Transverse colon (tissue), 4 donors: ENCODE measurements at regions not wholly inside any gene's neighbourhood (a gene's known extent, or its start where the extent isn't known, plus 50 kb on each side); places are given as distances from the start of the nearest gene placed in this dataset.

Source experiments
- DNase-seq: peaks from one replicate; pipeline ENCODE4 v3.0.0-alpha.2; 2019
- H3K27ac ChIP-seq, 4 donors: fragments of 200-600 bp; sonication (generic); 2 replicates each; pipeline ENCODE4 v1.5.1; 2016 to 2018; ENCODE audit warnings: inconsistent platforms in 4 of 4
- H3K27me3 ChIP-seq: fragments of 200-600 bp; sonication (generic); 2 replicates; pipeline ENCODE4 v1.5.1; 2017; ENCODE audit warnings: inconsistent platforms
- H3K36me3 ChIP-seq, 4 donors: fragments of 200-600 bp; sonication (generic); 2 replicates each; pipeline ENCODE4 v1.5.1; 2017 to 2019; ENCODE audit warnings: inconsistent platforms in 4 of 4
- H3K4me1 ChIP-seq, 4 donors: fragments of 200-600 bp; sonication (generic); 2 replicates each; pipeline ENCODE4 v1.5.1; 2017 to 2020; ENCODE audit warnings: inconsistent platforms in 4 of 4
- H3K4me3 ChIP-seq, 4 donors: fragments of 200-600 bp; sonication (generic); 1 replicate in 1 of 4; 2 replicates in 3 of 4; pipeline versions ENCODE4 v1.5.1 to v1.6.1; 2017 to 2019; ENCODE audit warnings: inconsistent platforms in 4 of 4
- H3K9me3 ChIP-seq, 2 donors: fragments of 200-600 bp; sonication (generic); 2 replicates each; pipeline ENCODE4 v1.5.1; 2017 to 2019; ENCODE audit warnings: inconsistent platforms in 2 of 2
- EP300 ChIP-seq: sonication (generic); formaldehyde crosslinking; IDR thresholded peaks from one replicate; pipeline ENCODE4 v1.6.1; 2017; ENCODE audit warnings: antibody characterized with exemption, low read depth
- POLR2A ChIP-seq: fragments of 450-650 bp; IDR thresholded peaks from one replicate; pipeline ENCODE4 v1.6.1; 2016; ENCODE audit warnings: antibody characterized with exemption, mild to moderate bottlenecking, moderate library complexity
- POLR2AphosphoS5 ChIP-seq, 3 donors: sonication (generic); formaldehyde crosslinking; IDR thresholded peaks; one replicate each; pipeline ENCODE4 v1.6.1; 2016; ENCODE audit warnings: antibody characterized with exemption in 3 of 3
- WGBS, 2 donors: methylation state at CpG; one replicate each; pipeline ENCODE4 v1.1.5; 2018; ENCODE audit warnings: low coverage in 1 of 2; 5-methylcytosine and 5-hydroxymethylcytosine counted together
- in situ Hi-C, 4 donors: fragments of 200-750 bp; cut with MboI; loops; one replicate each; pipeline versions ENCODE4 v1.15.0 to v1.15.1; 2017; ENCODE audit warnings: low sequenced_read_pairs in 3 of 4, low pct_ligation_motif_present in 1 of 4, low pct_unique_long_range_greater_than_20kb in 1 of 4
- intact Hi-C: fragments of 100-400 bp; cut with DNase I; formaldehyde crosslinking; loops from one replicate; pipeline ENCODE4 v1.15.1; 2023; ENCODE audit warnings: low total_unique reads
- TF ChIP-seq, protein P1 (sequence below), 5 experiments: fragments of 200-600 bp in 3 of 5; fragments of 450-650 bp in 2 of 5; sonication (generic) in 3 of 5; IDR thresholded peaks; 1 replicate in 2 of 5; 2 replicates in 3 of 5; pipeline ENCODE4 v1.5.1; 2016 to 2017; ENCODE audit warnings: antibody characterized with exemption in 5 of 5, inconsistent platforms in 3 of 5, mild to moderate bottlenecking in 2 of 5, moderate library complexity in 1 of 5

DNA sequence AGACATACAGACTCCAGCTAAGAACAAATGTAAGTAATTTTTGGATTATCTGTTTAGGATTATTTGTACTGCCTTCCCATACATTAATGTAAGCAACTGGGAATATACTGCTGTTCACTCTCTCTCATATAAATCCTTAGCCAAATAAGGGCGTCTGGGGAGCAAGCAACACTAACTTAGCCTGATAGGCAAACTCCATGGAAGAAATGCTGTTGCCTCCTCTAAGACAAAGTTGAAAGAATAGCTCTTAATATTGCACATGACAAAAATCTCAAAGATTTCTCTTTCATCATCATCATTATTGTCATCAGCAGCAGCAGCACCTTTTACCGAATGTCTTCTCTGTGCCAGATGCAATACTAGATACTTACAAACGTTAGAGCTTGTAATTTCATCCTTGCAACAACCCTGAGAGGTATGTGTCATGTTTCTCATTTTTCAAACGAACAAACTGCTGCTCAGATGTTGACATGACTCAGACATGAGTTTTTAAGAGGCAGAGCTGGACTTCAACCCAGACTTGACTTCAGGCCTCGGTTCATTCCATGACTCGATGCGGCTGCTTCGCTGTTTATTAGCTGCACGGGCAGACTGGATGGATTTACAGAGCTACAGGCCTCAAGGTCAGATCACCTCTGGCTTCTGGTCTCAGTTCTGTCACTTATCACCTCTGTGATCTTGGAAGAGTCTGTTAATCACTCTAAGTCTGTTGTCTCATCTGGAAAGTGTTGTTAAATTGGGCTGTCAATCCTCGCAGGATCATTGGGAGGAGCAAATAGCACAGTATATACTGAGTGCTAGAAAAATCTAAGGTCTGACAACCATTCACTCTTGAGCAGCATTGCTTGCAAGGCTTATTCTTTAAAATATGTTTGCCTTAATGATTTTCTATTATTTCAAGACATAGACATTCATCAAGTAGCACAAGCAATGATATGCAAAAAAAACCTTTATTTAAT, 126.3 kb upstream of the CELF2 start:
- intact Hi-C loops (loop anchor here (10.0 kb wide), 1 partner anchor 167 kb away; no protein-coding TSS in a partner anchor), in situ Hi-C loops (no loop called here)
- Histone ChIP-seq H3K27me3 (no peaks in the 10 kb centered on the region), H3K9me3 (no peaks in the 10 kb centered on the region), H3K36me3 (no peaks in the 10 kb centered on the region), H3K4me3 (no peak overlapping the region), H3K4me1 (no peaks in the 10 kb centered on the region), H3K27ac (no peak overlapping the region)
- TF ChIP-seq EP300, result no peak
- TF ChIP-seq POLR2AphosphoS5 (IDR thresholded peaks at IDR 0.05), result peak in 1 of 3 donors; percentile 29
- WGBS, 2 donors, result 75 to 100% methylated on average over 1 to 10 of the region's 10 CpGs
- DNase-seq, result no peak

DNA sequence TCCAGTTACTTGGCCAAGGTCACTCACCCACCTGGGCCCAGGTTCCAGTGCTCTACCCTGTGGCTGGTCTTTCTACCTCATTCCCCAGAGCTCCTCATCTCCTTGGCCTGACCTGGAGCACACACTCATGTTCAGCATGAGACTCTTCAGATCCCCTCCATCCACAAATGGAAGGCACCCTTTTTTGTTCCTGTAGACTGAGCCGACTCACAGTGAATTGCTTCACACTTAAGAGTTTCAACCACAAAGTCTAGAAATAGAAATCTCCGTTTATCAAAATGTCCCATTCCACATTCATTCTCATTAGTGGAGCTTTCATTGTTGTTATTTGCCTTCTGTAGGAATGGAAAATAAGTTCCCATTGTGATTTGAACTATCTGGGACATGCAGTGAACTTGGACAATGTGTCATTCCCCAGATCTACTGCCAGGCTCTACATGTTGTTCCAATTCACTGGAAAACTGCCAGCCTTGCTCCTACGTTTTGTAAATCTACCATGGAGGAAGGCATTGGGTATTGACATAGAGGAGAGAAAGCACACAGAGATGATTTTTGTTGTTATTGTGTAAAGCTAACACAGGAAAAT, 125.3 kb upstream of the CELF2 start:
- Histone ChIP-seq H3K27ac (no peak overlapping the region), H3K27me3 (no peaks in the 10 kb centered on the region), H3K4me3 (no peak overlapping the region), H3K4me1 (no peaks in the 10 kb centered on the region), H3K36me3 (no peaks in the 10 kb centered on the region), H3K9me3 (no peaks in the 10 kb centered on the region)
- DNase-seq, result no peak
- intact Hi-C loops (loop anchor here (10.0 kb wide), 1 partner anchor 168 kb away; no protein-coding TSS in a partner anchor), in situ Hi-C loops (no loop called here)
- WGBS, 2 donors, result 35 to 70% methylated on average over 2 to 3 of the region's 3 CpGs
- TF ChIP-seq POLR2A (no peak), POLR2AphosphoS5 (IDR thresholded peaks at IDR 0.05) (no peak), EP300 (no peak)
- TF ChIP-seq, protein P1, sequence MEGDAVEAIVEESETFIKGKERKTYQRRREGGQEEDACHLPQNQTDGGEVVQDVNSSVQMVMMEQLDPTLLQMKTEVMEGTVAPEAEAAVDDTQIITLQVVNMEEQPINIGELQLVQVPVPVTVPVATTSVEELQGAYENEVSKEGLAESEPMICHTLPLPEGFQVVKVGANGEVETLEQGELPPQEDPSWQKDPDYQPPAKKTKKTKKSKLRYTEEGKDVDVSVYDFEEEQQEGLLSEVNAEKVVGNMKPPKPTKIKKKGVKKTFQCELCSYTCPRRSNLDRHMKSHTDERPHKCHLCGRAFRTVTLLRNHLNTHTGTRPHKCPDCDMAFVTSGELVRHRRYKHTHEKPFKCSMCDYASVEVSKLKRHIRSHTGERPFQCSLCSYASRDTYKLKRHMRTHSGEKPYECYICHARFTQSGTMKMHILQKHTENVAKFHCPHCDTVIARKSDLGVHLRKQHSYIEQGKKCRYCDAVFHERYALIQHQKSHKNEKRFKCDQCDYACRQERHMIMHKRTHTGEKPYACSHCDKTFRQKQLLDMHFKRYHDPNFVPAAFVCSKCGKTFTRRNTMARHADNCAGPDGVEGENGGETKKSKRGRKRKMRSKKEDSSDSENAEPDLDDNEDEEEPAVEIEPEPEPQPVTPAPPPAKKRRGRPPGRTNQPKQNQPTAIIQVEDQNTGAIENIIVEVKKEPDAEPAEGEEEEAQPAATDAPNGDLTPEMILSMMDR (IDR thresholded peaks at IDR 0.05), result no peak

DNA sequence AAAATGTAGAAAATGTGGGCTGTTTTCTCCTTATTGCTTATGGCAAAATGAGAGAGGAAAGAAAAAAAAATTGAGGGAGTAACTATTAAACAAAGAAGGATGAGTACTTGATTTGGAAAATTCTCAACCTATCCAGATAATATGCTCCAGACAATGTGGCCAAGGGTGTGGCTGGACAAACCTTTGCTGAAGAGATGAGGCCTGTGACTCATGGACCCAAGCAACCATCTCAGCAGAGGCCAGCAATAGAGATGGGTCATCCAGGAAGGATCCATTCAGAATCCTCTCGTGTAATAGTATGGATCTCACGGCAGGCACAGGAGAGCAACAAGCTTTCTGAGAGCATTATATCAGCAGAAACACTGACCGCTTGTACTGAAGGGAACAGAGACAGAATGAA, 120.3 kb upstream of the CELF2 start:
- Histone ChIP-seq H3K36me3 (no peaks in the 10 kb centered on the region), H3K27ac (no peak overlapping the region), H3K4me1 (no peaks in the 10 kb centered on the region), H3K9me3 (no peaks in the 10 kb centered on the region), H3K4me3 (no peak overlapping the region), H3K27me3 (no peaks in the 10 kb centered on the region)
- TF ChIP-seq POLR2AphosphoS5 (IDR thresholded peaks at IDR 0.05) (no peak), EP300 (no peak)
- intact Hi-C loops, result loop anchor here (10.0 kb wide), 1 partner anchor 173 kb away; no protein-coding TSS in a partner anchor
- in situ Hi-C loops, result no loop called here
- no peak for DNase-seq
- 94 to 100% methylated on average over 1 to 3 of the region's 3 CpGs for WGBS, 2 donors

DNA sequence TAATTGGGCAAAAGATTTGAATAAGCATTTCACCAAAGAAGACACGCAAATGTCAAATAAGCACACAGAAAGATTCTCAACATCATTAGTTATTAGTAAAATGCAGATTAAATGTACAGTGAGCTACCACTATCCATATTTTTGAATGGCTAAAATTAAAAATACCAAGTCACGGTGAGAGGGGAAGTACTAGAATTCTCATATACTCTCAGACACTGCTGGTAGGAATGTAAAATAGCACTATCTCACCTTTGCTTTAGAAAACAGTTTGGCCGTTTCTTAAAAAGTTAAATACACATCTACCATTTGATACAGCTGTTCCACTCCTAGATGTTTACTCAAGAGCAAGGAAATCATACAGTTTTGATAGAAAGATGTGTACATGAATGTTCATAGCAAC, 115.8 kb upstream of the CELF2 start:
- intact Hi-C loops, result no loop called here
- WGBS, 2 donors, result 77 to 88% methylated on average over 2 to 3 of the region's 3 CpGs
- no peaks in the 10 kb centered on the region for H3K9me3 ChIP-seq

DNA sequence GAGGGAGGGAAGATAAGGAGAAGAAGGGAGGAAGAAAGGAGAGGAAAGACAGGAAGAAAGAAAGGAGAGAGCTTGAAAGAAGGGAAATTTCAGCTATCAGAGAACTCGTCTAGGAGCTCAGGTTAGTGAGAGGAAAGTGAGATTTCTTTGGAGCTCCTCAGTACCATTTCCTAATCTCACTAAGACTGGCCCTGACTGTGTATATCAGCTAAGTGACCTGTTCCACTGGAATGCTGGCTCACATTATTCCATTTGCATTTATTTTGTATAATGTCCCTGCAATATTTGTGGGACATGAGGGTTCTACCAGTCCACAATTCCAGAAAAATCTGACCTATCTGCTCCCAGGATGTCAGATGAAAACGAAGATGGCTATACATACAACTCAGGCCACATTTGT, 114.7 kb upstream of the CELF2 start:
- 71 to 81% methylated on average over 2 of the region's 2 CpGs for WGBS, 2 donors
- H3K27ac ChIP-seq, result no peak overlapping the region
- no peak for DNase-seq
- no peak for TF ChIP-seq POLR2A
- no peak for TF ChIP-seq EP300
- TF ChIP-seq POLR2AphosphoS5 (IDR thresholded peaks at IDR 0.05), result no peak
- TF ChIP-seq, protein P1 (IDR thresholded peaks at IDR 0.05), result no peak
- no peak overlapping the region for H3K4me3 ChIP-seq
- intact Hi-C loops, result no loop called here
- H3K9me3 ChIP-seq, result no peaks in the 10 kb centered on the region
- no peaks in the 10 kb centered on the region for H3K4me1 ChIP-seq
- H3K36me3 ChIP-seq, result no peaks in the 10 kb centered on the region
- in situ Hi-C loops, result no loop called here
- no peaks in the 10 kb centered on the region for H3K27me3 ChIP-seq

More for the DNA sequence above, 115.8 kb upstream of the CELF2 start:
- Histone ChIP-seq H3K36me3 (no peaks in the 10 kb centered on the region), H3K27me3 (no peaks in the 10 kb centered on the region), H3K4me1 (no peaks in the 10 kb centered on the region), H3K27ac (no peak overlapping the region), H3K4me3 (no peak overlapping the region)
- no peak for DNase-seq
- in situ Hi-C loops, result no loop called here
- TF ChIP-seq, protein P1 (IDR thresholded peaks at IDR 0.05), result no peak
- TF ChIP-seq EP300 (no peak), POLR2AphosphoS5 (IDR thresholded peaks at IDR 0.05) (no peak), POLR2A (no peak)
